Esophagus squamous epithelium (tissue), 4 donors: ENCODE measurements at regions not wholly inside any gene's neighbourhood (a gene's known extent, or its start where the extent isn't known, plus 50 kb on each side); places are given as distances from the start of the nearest gene placed in this dataset.

Experiments
- POLR2A ChIP-seq, 4 donors: fragments of 450-650 bp; IDR thresholded peaks; one replicate each; pipeline ENCODE4 v1.6.1; 2017; ENCODE audit warnings: antibody characterized with exemption in 4 of 4, mild to moderate bottlenecking in 4 of 4, moderate library complexity in 3 of 4
- TF ChIP-seq, protein P1 (sequence below), 6 experiments: fragments of 450-650 bp in 4 of 6; fragments of 200-600 bp in 2 of 6; sonication (generic) in 2 of 6; IDR thresholded peaks; one replicate each; pipeline ENCODE4 v1.5.1; 2016 to 2019; ENCODE audit warnings: antibody characterized with exemption in 6 of 6, mild to moderate bottlenecking in 4 of 6, moderate library complexity in 4 of 6

DNA sequence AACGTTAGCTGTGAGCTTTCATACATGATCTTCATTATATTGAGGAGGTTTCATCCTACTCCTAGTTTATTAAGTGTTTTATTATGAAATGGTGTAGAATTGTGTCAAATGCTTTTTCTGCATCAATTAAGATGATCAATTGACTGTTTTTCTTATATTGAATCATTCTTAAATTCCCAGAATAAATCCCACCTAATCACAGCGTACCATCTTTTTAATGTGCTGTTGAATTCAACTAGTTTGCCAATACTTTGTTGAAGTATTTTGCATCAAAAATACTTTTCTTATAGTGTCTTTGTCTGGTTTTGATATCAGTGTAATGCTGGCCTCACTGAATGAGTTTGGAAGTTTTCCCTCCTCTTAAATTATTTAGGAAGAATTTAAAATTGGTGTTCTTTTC lies 138.6 kb upstream of the SGCG start:
- TF ChIP-seq, protein P1, sequence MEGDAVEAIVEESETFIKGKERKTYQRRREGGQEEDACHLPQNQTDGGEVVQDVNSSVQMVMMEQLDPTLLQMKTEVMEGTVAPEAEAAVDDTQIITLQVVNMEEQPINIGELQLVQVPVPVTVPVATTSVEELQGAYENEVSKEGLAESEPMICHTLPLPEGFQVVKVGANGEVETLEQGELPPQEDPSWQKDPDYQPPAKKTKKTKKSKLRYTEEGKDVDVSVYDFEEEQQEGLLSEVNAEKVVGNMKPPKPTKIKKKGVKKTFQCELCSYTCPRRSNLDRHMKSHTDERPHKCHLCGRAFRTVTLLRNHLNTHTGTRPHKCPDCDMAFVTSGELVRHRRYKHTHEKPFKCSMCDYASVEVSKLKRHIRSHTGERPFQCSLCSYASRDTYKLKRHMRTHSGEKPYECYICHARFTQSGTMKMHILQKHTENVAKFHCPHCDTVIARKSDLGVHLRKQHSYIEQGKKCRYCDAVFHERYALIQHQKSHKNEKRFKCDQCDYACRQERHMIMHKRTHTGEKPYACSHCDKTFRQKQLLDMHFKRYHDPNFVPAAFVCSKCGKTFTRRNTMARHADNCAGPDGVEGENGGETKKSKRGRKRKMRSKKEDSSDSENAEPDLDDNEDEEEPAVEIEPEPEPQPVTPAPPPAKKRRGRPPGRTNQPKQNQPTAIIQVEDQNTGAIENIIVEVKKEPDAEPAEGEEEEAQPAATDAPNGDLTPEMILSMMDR (IDR thresholded peaks at IDR 0.05) = no peak
- no peak for TF ChIP-seq POLR2A (IDR thresholded peaks at IDR 0.05)
